Glutamatergic neuron (in vitro differentiated cells): ENCODE measurements at regions not wholly inside any gene's neighbourhood (a gene's known extent, or its start where the extent isn't known, plus 50 kb on each side); places are given as distances from the start of the nearest gene placed in this dataset.

Source experiments
- DNase-seq: peaks from one replicate; pipeline ENCODE4 v3.0.0; 2022
- H3K27ac Mint-ChIP-seq: one replicate; pipeline ENCODE4 v1.8.0; 2020; ENCODE audit warnings: mild to moderate bottlenecking, mixed read lengths, inconsistent platforms; ENCODE audit not compliant: unreplicated experiment
- H3K27me3 Mint-ChIP-seq: one replicate; pipeline ENCODE4 v1.8.0; 2020; ENCODE audit warnings: mild to moderate bottlenecking, moderate library complexity, mixed read lengths, inconsistent platforms; ENCODE audit not compliant: unreplicated experiment
- H3K36me3 Mint-ChIP-seq: one replicate; pipeline ENCODE4 v1.8.0; 2020; ENCODE audit warnings: mild to moderate bottlenecking, mixed read lengths, inconsistent platforms; ENCODE audit not compliant: unreplicated experiment
- H3K4me1 Mint-ChIP-seq: one replicate; pipeline ENCODE4 v1.8.0; 2020; ENCODE audit warnings: mild to moderate bottlenecking, low read depth, mixed read lengths, inconsistent platforms; ENCODE audit not compliant: unreplicated experiment
- H3K4me3 Mint-ChIP-seq: one replicate; pipeline ENCODE4 v1.8.0; 2020; ENCODE audit warnings: mild to moderate bottlenecking, mixed read lengths, inconsistent platforms; ENCODE audit not compliant: unreplicated experiment
- H3K9me3 Mint-ChIP-seq: one replicate; pipeline ENCODE4 v1.8.0; 2020; ENCODE audit warnings: mild to moderate bottlenecking, moderate library complexity, mixed read lengths, inconsistent platforms; ENCODE audit not compliant: unreplicated experiment
- TF ChIP-seq, protein P1 (sequence below): fragments of 200-600 bp; sonication (generic); IDR thresholded peaks from one replicate; pipeline ENCODE4 v1.5.0; 2021; ENCODE audit not compliant: partially characterized antibody, unreplicated experiment

DNA sequence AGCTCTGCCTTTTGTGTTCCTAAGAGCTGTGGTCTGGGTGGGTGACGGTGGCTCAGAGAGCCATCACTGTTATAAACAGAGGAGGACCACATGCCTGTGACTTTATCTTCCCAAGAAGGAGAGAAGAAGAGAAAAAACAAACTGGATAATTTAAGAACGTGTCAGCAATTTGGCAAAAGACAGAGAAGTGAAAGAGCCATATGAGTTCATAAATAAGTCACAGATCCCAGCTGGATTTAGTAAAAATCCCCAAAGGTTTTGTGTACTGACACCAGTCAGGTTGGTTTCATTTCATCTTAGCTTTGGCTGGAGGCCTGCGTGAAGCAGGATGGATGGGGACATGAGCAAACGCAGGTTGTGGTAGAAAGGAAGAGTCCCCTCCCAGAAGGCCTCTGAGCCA lies 120.7 kb downstream of the CXCL12 start:
- TF ChIP-seq, protein P1, sequence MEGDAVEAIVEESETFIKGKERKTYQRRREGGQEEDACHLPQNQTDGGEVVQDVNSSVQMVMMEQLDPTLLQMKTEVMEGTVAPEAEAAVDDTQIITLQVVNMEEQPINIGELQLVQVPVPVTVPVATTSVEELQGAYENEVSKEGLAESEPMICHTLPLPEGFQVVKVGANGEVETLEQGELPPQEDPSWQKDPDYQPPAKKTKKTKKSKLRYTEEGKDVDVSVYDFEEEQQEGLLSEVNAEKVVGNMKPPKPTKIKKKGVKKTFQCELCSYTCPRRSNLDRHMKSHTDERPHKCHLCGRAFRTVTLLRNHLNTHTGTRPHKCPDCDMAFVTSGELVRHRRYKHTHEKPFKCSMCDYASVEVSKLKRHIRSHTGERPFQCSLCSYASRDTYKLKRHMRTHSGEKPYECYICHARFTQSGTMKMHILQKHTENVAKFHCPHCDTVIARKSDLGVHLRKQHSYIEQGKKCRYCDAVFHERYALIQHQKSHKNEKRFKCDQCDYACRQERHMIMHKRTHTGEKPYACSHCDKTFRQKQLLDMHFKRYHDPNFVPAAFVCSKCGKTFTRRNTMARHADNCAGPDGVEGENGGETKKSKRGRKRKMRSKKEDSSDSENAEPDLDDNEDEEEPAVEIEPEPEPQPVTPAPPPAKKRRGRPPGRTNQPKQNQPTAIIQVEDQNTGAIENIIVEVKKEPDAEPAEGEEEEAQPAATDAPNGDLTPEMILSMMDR: no peak
- H3K4me1 Mint-ChIP-seq: no peaks in the 10 kb centered on the region
- H3K9me3 Mint-ChIP-seq: peaks cover 15% of the 10 kb centered on the region
- H3K36me3 Mint-ChIP-seq: peaks cover 18% of the 10 kb centered on the region
- peaks cover 5% of the 10 kb centered on the region for H3K27me3 Mint-ChIP-seq
- H3K4me3 Mint-ChIP-seq: no peak overlapping the region
- H3K27ac Mint-ChIP-seq: no peak overlapping the region
- DNase-seq: no peak

GRCh38 chr10:44263771-44264170 lies 121.1 kb downstream of the CXCL12 start:
- no peak for DNase-seq
- peaks cover 4% of the 10 kb centered on the region for H3K4me1 Mint-ChIP-seq

DNA sequence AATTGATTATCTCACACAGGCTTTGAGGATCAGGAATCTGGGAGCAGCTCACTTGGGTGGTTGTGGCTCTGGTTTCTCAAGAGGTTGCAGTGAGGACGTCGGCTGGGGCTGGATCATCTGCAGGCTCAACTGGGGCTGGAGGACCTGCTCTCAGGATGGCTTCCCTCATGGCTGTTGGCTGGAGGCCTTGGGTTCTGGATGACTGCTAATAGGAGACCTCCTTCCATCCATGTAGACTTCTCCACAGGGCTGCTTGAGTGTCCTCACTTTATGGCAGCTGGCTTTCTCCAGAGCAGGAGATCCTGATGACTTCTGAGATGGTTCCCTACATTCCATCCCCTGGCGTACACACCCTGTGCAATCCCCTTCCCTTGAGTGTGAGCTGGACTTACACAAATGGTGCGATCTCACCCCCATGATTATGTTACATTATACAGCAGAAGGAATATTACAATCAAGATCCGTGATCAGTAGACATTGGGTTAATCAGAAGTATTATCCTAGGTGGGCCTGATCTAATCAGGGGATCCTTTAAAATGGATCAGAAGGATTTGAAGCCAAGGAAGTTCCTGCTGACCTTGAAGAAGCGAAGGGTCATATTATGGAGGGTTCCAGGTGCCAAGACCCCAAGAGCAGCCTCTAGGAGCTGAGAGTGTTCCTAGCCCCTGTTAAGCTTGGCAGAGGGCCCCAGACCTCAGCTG lies 122.2 kb downstream of the CXCL12 start:
- Mint-ChIP-seq H3K9me3 (peaks cover 17% of the 10 kb centered on the region), H3K27ac (no peak overlapping the region), H3K36me3 (peaks cover 12% of the 10 kb centered on the region), H3K4me3 (no peak overlapping the region), H3K4me1 (peaks cover 4% of the 10 kb centered on the region), H3K27me3 (peaks cover 6% of the 10 kb centered on the region)
- no peak for DNase-seq
- TF ChIP-seq, protein P1: no peak

More at GRCh38 chr10:44263771-44264170, 121.1 kb downstream of the CXCL12 start:
- Mint-ChIP-seq H3K9me3 (peaks cover 19% of the 10 kb centered on the region), H3K27ac (no peak overlapping the region), H3K27me3 (peaks cover 9% of the 10 kb centered on the region), H3K36me3 (peaks cover 18% of the 10 kb centered on the region), H3K4me3 (no peak overlapping the region)
- TF ChIP-seq, protein P1: no peak

DNA sequence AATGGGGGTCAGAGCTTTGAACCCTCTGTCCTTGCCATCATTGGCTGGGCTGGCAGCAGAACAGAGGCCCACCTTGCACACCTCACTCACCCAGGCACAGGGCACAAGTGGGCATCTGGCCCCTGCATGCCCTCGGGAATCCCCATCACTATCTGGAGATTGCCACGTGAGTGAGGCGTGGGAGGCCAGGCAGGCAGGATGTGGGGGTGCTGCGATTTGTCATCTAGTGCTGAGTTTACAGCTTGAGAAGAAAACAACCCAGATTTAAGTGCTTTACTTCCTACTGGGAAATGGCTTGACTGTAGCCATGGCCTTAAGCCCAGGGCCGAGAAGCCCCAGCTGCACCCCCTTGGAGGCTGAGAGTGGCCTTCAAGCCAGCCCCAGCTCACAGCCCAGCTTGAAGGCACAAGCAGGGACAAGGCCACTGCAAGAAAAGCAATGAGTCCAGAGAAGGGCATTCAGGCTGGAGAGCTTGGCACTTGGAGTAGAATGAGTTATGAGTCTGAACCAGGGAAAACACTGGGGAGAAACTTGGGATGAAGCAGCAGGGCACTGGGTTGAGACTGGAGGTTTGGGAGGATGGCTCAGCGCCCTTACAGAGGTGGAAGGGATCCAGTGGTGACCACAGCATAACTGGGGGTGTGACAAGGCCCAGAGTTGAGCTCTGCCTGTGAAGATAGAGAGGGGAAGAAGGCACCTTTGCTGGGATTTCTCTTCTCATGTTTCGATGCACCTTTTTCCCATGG lies 123.0 kb downstream of the CXCL12 start:
- DNase-seq: no peak
- H3K4me1 Mint-ChIP-seq: peaks cover 4% of the 10 kb centered on the region
- no peak overlapping the region for H3K4me3 Mint-ChIP-seq
- H3K9me3 Mint-ChIP-seq: peaks cover 13% of the 10 kb centered on the region
- H3K27ac Mint-ChIP-seq: no peak overlapping the region
- TF ChIP-seq, protein P1: no peak
- peaks cover 6% of the 10 kb centered on the region for H3K27me3 Mint-ChIP-seq
- peaks cover 6% of the 10 kb centered on the region for H3K36me3 Mint-ChIP-seq

DNA sequence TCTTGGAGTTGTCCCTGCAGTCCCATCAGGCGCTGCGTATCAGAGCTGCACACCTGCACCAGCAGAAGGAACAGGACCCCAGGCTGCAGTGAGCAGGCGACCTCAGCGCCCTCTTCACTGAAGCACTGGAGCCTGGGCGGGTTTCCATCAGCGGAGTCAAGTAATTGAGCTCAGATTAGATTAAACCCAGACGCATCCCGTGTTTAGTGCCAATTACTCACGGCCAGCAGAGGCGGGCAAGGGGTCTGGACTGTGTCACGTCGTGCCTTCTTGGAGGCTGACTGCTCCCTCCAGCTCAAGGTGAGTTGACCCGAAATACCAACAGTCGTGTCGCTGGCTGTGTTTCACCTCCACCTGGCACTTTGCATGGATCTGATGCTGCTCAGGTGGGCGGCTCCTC lies 123.6 kb downstream of the CXCL12 start:
- H3K27me3 Mint-ChIP-seq: peaks cover 6% of the 10 kb centered on the region
- peaks cover 10% of the 10 kb centered on the region for H3K9me3 Mint-ChIP-seq
- peaks cover 4% of the 10 kb centered on the region for H3K4me1 Mint-ChIP-seq
- TF ChIP-seq, protein P1: no peak
- H3K36me3 Mint-ChIP-seq: peaks cover under 1% of the 10 kb centered on the region
- no peak for DNase-seq
- no peak overlapping the region for H3K4me3 Mint-ChIP-seq
- no peak overlapping the region for H3K27ac Mint-ChIP-seq
